ENCODE measurements at regions not wholly inside any gene's neighbourhood (a gene's known extent, or its start where the extent isn't known, plus 50 kb on each side); places are given as distances from the start of the nearest gene placed in this dataset.
A peak's percentile ranks its signal among the peaks of the same experiment; 100 is the strongest.

GRCh38 chr6:150303256-150303655 is 65.6 kb upstream of the IYD start:
- DNase-seq (ENCODE audit: low spot score) = no peak
- ChIA-PET CTCF (ENCODE audit: low intra/inter-chr PET ratio, low total read pairs) (no interaction called here), POLR2A (no interaction called here)
- Histone ChIP-seq H2AFZ (ENCODE audit: low read length) (no peak overlapping the region), H3K36me3 (replicated peaks in 1 of 2; ENCODE audit: control insufficient read depth in 1 of 2, insufficient read depth in 2 of 2, low read length in 2 of 2) (no peaks in the 10 kb centered on the region), H4K20me1 (ENCODE audit: insufficient read depth, low read length) (no peaks in the 10 kb centered on the region), H3K27ac (ENCODE audit: extremely low read length, insufficient read depth, low read length) (no peak overlapping the region), H3K79me2 (ENCODE audit: insufficient read depth, low read length) (no peaks in the 10 kb centered on the region), H3K9me3 (ENCODE audit: low read length) (no peaks in the 10 kb centered on the region), H3K9ac (ENCODE audit: insufficient read depth, low read depth, low read length) (no peak overlapping the region), H3K4me1 (ENCODE audit: insufficient read depth, low read length) (no peaks in the 10 kb centered on the region), H3K4me3 (replicated peaks in 1 of 3; ENCODE audit: insufficient read depth in 1 of 3, low read depth in 2 of 3, low read length in 3 of 3) (no peak overlapping the region), H3K27me3 (ENCODE audit: control insufficient read depth in 1 of 2, insufficient read depth in 2 of 2, low read length in 2 of 2) (peaks cover 5 to 23% of the 10 kb centered on the region in 2 experiments; a peak in 2 of 5 replicates), H3K4me2 (ENCODE audit: low read depth, low read length) (no peak overlapping the region)
- in situ Hi-C loops (cut with HindIII; ENCODE audit: extremely low pct_ligation_motif_present, low pct_unique_long_range_greater_than_20kb) = no loop called here
- ATAC-seq = no peak
- TF ChIP-seq, protein P1, sequence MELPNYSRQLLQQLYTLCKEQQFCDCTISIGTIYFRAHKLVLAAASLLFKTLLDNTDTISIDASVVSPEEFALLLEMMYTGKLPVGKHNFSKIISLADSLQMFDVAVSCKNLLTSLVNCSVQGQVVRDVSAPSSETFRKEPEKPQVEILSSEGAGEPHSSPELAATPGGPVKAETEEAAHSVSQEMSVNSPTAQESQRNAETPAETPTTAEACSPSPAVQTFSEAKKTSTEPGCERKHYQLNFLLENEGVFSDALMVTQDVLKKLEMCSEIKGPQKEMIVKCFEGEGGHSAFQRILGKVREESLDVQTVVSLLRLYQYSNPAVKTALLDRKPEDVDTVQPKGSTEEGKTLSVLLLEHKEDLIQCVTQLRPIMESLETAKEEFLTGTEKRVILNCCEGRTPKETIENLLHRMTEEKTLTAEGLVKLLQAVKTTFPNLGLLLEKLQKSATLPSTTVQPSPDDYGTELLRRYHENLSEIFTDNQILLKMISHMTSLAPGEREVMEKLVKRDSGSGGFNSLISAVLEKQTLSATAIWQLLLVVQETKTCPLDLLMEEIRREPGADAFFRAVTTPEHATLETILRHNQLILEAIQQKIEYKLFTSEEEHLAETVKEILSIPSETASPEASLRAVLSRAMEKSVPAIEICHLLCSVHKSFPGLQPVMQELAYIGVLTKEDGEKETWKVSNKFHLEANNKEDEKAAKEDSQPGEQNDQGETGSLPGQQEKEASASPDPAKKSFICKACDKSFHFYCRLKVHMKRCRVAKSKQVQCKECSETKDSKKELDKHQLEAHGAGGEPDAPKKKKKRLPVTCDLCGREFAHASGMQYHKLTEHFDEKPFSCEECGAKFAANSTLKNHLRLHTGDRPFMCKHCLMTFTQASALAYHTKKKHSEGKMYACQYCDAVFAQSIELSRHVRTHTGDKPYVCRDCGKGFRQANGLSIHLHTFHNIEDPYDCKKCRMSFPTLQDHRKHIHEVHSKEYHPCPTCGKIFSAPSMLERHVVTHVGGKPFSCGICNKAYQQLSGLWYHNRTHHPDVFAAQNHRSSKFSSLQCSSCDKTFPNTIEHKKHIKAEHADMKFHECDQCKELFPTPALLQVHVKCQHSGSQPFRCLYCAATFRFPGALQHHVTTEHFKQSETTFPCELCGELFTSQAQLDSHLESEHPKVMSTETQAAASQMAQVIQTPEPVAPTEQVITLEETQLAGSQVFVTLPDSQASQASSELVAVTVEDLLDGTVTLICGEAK (IDR thresholded peaks at IDR 0.05) = 0 out of 2 replicates have a peak, but pooled peaks have one; percentile 8
- TF ChIP-seq, protein P1 (CRISPR knock-in tag; IDR thresholded peaks at IDR 0.05) = no peak
- TF ChIP-seq MED13 (CRISPR knock-in tag; IDR thresholded peaks at IDR 0.05) = no peak
- intact Hi-C loops (cut with micrococcal nuclease; ENCODE audit: unreplicated experiment) = no loop called here
- BruUV-seq (replicated peaks) = no TSS peak
- WGBS (ENCODE audit: low lambda C conversion rate) = 48% methylated on average over 2 of the region's 2 CpGs
- no peak for FAIRE-seq
